HUES6 (cell line): ENCODE measurements at regions not wholly inside any gene's neighbourhood (a gene's known extent, or its start where the extent isn't known, plus 50 kb on each side); places are given as distances from the start of the nearest gene placed in this dataset.

ENCODE experiments used
- H3K27ac ChIP-seq: 2 replicates; pipeline ENCODE4 v1.7.0; 2013; ENCODE audit warnings: low read depth, mild to moderate bottlenecking, low read length, inconsistent platforms
- H3K27me3 ChIP-seq: 2 replicates; pipeline ENCODE4 v1.6.1; 2013; ENCODE audit warnings: low read length; ENCODE audit not compliant: control insufficient read depth, insufficient read depth
- H3K36me3 ChIP-seq: 2 replicates; pipeline ENCODE4 v1.6.1; 2013; ENCODE audit warnings: low read length; ENCODE audit not compliant: control insufficient read depth, insufficient read depth
- H3K4me1 ChIP-seq: 2 replicates; pipeline ENCODE4 v1.6.1; 2013; ENCODE audit warnings: low read length; ENCODE audit not compliant: control insufficient read depth, insufficient read depth
- H3K4me3 ChIP-seq: 2 replicates; pipeline ENCODE4 v1.5.1; 2013; ENCODE audit warnings: low read depth, low read length
- H3K9ac ChIP-seq: one replicate; pipeline ENCODE4 v1.6.1; 2013; ENCODE audit warnings: mild to moderate bottlenecking, low read length
- H3K9me3 ChIP-seq: 2 replicates; pipeline ENCODE4 v1.6.1; 2013; ENCODE audit warnings: low read depth, low read length; ENCODE audit not compliant: control insufficient read depth, insufficient read depth

GRCh38 chr20:50312682-50313521 lies 122.3 kb downstream of the CEBPB start:
- H3K4me1 ChIP-seq: peaks cover 11% of the 10 kb centered on the region

DNA sequence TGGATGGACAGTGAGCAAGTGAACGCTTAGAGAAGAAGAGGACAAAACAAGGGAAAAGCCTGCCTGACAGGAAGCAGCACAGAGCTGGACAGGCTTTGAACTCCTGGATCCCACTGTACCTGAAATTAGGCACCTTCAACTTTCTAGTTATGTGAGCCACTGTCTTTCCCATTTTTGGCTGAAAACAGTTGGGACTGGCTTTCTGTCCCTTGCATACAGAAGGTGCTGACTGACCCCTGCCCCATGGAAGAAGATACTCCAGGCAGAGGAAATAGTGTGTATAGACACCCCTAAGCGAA lies 122.8 kb downstream of the CEBPB start:
- Histone ChIP-seq H3K27ac (no peak overlapping the region), H3K4me1 (peaks cover 9% of the 10 kb centered on the region), H3K9me3 (no peaks in the 10 kb centered on the region), H3K4me3 (no peak overlapping the region), H3K9ac (no peak overlapping the region), H3K36me3 (no peaks in the 10 kb centered on the region), H3K27me3 (no peaks in the 10 kb centered on the region)

More at GRCh38 chr20:50312682-50313521, 122.3 kb downstream of the CEBPB start:
- Histone ChIP-seq H3K36me3 (no peaks in the 10 kb centered on the region), H3K27ac (no peak overlapping the region), H3K9ac (no peak overlapping the region), H3K9me3 (no peaks in the 10 kb centered on the region), H3K4me3 (no peak overlapping the region), H3K27me3 (no peaks in the 10 kb centered on the region)

GRCh38 chr20:50313827-50314677 lies 123.4 kb downstream of the CEBPB start:
- no peaks in the 10 kb centered on the region for H3K36me3 ChIP-seq
- H3K27me3 ChIP-seq: no peaks in the 10 kb centered on the region
- peaks cover 5% of the 10 kb centered on the region for H3K4me1 ChIP-seq
- no peak overlapping the region for H3K27ac ChIP-seq
- no peak overlapping the region for H3K9ac ChIP-seq
- H3K9me3 ChIP-seq: no peaks in the 10 kb centered on the region
- H3K4me3 ChIP-seq: no peak overlapping the region

GRCh38 chr20:50314678-50315335 lies 124.2 kb downstream of the CEBPB start:
- Histone ChIP-seq H3K27ac (no peak overlapping the region), H3K9me3 (no peaks in the 10 kb centered on the region), H3K4me1 (peaks cover under 1% of the 10 kb centered on the region; the same call in 1 of the 2 replicates)

DNA sequence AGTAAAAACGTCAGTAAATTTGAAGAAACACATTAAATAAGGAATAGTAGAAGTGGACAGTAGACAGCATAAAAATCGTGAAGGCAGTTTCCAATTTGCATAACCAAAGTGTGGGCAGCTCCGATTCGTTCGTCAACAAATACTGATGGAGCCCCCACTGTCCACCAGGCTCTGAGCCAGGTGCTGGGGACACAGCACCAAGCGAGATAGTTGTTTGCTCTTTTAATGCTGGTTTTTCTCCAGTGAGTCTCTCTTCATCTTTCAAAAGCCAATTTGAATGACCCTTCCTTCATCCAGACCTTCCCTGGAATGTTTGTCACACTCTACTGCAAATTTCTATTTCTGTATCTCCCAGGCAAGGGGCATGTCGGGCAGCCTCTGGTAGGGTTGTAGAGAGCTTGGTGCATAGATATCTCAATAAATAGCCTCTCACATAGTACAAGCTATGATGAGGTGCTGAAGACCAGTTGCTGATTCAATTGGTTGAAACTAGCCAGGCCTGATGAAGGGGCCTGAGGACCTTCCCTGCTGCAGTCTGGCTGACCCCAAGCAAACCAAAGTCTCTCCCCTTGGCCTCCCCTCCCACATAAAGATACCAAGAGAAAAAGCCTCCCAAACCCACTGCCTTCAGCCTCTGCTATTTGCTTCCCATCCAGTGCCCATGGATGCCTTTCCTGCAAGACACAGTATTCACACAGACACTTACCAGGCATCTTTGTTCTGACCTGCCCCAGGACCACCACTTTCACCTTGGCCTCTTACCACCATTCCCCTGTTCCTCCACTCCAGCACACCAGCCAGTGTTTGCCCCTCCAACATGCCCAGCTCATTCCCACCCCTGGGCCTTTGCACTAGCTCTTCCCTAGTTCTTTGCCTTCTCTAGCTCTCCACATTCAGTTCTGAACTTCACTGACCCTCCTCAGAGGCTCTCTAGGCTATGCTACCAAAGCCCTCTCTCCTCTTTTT lies 125.2 kb downstream of the CEBPB start:
- H3K9ac ChIP-seq: no peak overlapping the region
- H3K27me3 ChIP-seq: no peaks in the 10 kb centered on the region
- no peaks in the 10 kb centered on the region for H3K36me3 ChIP-seq
- H3K4me1 ChIP-seq: peaks cover 7% of the 10 kb centered on the region
- H3K27ac ChIP-seq: no peak overlapping the region
- H3K9me3 ChIP-seq: no peaks in the 10 kb centered on the region
- H3K4me3 ChIP-seq: no peak overlapping the region

More at GRCh38 chr20:50314678-50315335, 124.2 kb downstream of the CEBPB start:
- Histone ChIP-seq H3K9ac (no peak overlapping the region), H3K4me3 (no peak overlapping the region), H3K27me3 (no peaks in the 10 kb centered on the region), H3K36me3 (no peaks in the 10 kb centered on the region)

DNA sequence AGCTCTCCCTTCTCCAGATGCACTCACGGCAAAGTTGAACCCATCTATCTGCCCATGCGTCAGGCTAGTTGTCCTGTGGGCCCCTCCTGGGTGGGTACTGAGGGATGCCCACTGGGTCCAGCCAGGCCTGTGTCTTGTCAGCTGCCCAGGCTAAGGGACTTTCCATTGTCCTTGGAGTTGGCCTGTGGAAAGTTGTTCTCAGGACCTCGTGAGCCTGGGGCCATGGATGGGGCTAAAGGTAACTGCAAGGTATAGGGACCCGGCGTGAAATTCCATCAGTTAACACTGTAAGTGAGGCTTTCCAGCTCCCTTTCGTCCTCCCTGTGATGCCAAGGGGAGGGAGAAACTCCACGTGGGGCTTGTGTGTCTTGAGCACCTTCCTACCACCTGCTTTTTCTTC lies 126.5 kb downstream of the CEBPB start:
- Histone ChIP-seq H3K4me3 (no peak overlapping the region), H3K36me3 (no peaks in the 10 kb centered on the region), H3K9ac (no peak overlapping the region), H3K9me3 (no peaks in the 10 kb centered on the region), H3K27me3 (no peaks in the 10 kb centered on the region), H3K4me1 (peaks cover 19% of the 10 kb centered on the region), H3K27ac (no peak overlapping the region)

- Histone ChIP-seq H3K27me3 (no peaks in the 10 kb centered on the region), H3K4me3 (no peak overlapping the region), H3K36me3 (no peaks in the 10 kb centered on the region), H3K4me1 (peaks cover 23% of the 10 kb centered on the region), H3K9me3 (no peaks in the 10 kb centered on the region), H3K27ac (no peak overlapping the region), H3K9ac (no peak overlapping the region)
Measured at GRCh38 chr20:50317609-50318008, 127.0 kb downstream of the CEBPB start.

GRCh38 chr20:50318710-50319109 lies 128.1 kb downstream of the CEBPB start:
- Histone ChIP-seq H3K4me1 (peaks cover 23% of the 10 kb centered on the region), H3K27me3 (no peaks in the 10 kb centered on the region), H3K36me3 (no peaks in the 10 kb centered on the region), H3K27ac (no peak overlapping the region), H3K9ac (no peak overlapping the region), H3K4me3 (no peak overlapping the region), H3K9me3 (no peaks in the 10 kb centered on the region)

GRCh38 chr20:50320005-50320900 lies 129.6 kb downstream of the CEBPB start:
- Histone ChIP-seq H3K4me3 (peak overlapping the region; percentile 29; the same call in 1 of the 2 replicates), H3K4me1 (peaks cover 23% of the 10 kb centered on the region), H3K9ac (peak overlapping the region; percentile 34), H3K36me3 (no peaks in the 10 kb centered on the region), H3K9me3 (peaks cover 6% of the 10 kb centered on the region), H3K27me3 (no peaks in the 10 kb centered on the region), H3K27ac (no peak overlapping the region)
